Upper lobe of left lung (tissue), 4 donors: ENCODE measurements at regions not wholly inside any gene's neighbourhood (a gene's known extent, or its start where the extent isn't known, plus 50 kb on each side); places are given as distances from the start of the nearest gene placed in this dataset.

Experiments
- CTCF ChIP-seq, 6 experiments: fragments of 450-650 bp in 4 of 6; fragments of 200-600 bp in 2 of 6; sonication (generic) in 2 of 6; IDR thresholded peaks; one replicate each; pipeline ENCODE4 v1.5.1; 2016 to 2019; ENCODE audit warnings: antibody characterized with exemption in 6 of 6
- POLR2A ChIP-seq, 4 donors: fragments of 450-650 bp; IDR thresholded peaks; one replicate each; pipeline ENCODE4 v1.5.1; 2016 to 2017; ENCODE audit warnings: antibody characterized with exemption in 4 of 4, mild to moderate bottlenecking in 2 of 4

GRCh38 chr12:102728506-102729242, 188.4 kb downstream of the PAH start:
- no peak for TF ChIP-seq CTCF (IDR thresholded peaks at IDR 0.05)
- no peak for TF ChIP-seq POLR2A (IDR thresholded peaks at IDR 0.05)
